Smooth muscle cell (in vitro differentiated cells): ENCODE measurements at regions not wholly inside any gene's neighbourhood (a gene's known extent, or its start where the extent isn't known, plus 50 kb on each side); places are given as distances from the start of the nearest gene placed in this dataset.

Source experiments
- DNase-seq: peaks from one replicate; lab custom pipeline; 2025; ENCODE audit not compliant: unreplicated experiment; lab: John Stamatoyannopoulos, UW
- H2AFZ ChIP-seq: fragments of 200-600 bp; sonication (generic); 2 replicates; pipeline ENCODE4 v1.6.0; 2016; ENCODE audit warnings: antibody characterized with exemption, low read depth, mild to moderate bottlenecking
- H3F3A ChIP-seq: fragments of 200-600 bp; sonication (generic); 2 replicates; pipeline ENCODE4 v1.6.0; 2017; ENCODE audit warnings: antibody characterized with exemption, low read depth
- H3K27ac ChIP-seq: fragments of 200-600 bp; sonication (generic); 2 replicates; pipeline ENCODE4 v1.5.1; 2016; ENCODE audit warnings: low read depth, mild to moderate bottlenecking
- H3K27me3 ChIP-seq: fragments of 200-600 bp; sonication (generic); 2 replicates; pipeline ENCODE4 v1.6.1; 2016; ENCODE audit warnings: low read depth, mild to moderate bottlenecking
- H3K36me3 ChIP-seq: fragments of 200-600 bp; sonication (generic); 2 replicates; pipeline ENCODE4 v1.5.1; 2016; ENCODE audit warnings: low read depth
- H3K4me1 ChIP-seq: fragments of 200-600 bp; sonication (generic); 2 replicates; pipeline ENCODE4 v1.5.1; 2016; ENCODE audit warnings: low read depth
- H3K4me2 ChIP-seq: fragments of 200-600 bp; sonication (generic); 2 replicates; pipeline ENCODE4 v1.6.0; 2016; ENCODE audit warnings: mild to moderate bottlenecking
- H3K4me3 ChIP-seq: fragments of 200-600 bp; sonication (generic); 2 replicates; pipeline ENCODE4 v1.5.1; 2016; ENCODE audit warnings: mild to moderate bottlenecking
- H3K79me2 ChIP-seq: fragments of 200-600 bp; sonication (generic); 2 replicates; pipeline ENCODE4 v1.6.0; 2016; ENCODE audit warnings: low read depth, mild to moderate bottlenecking
- H3K9ac ChIP-seq: fragments of 200-600 bp; sonication (generic); 2 replicates; pipeline ENCODE4 v1.6.0; 2016; ENCODE audit warnings: low read depth
- H3K9me3 ChIP-seq: fragments of 200-600 bp; sonication (generic); replicated peaks from 2 replicates; pipeline ENCODE4 v1.5.1; 2016; ENCODE audit warnings: low read depth
- H4K20me1 ChIP-seq: fragments of 200-600 bp; sonication (generic); 2 replicates; pipeline ENCODE4 v1.6.0; 2016; ENCODE audit warnings: low read depth
- WGBS: methylation state at CpG from one replicate; pipeline ENCODE4 v1.1.7; 2016; ENCODE audit warnings: low lambda C conversion rate; 5-methylcytosine and 5-hydroxymethylcytosine counted together
- TF ChIP-seq, protein P1 (sequence below): fragments of 200-600 bp; sonication (generic); IDR thresholded peaks from 2 replicates; pipeline ENCODE4 v1.5.1; 2017; ENCODE audit warnings: borderline replicate concordance, mild to moderate bottlenecking, antibody characterized with exemption; ENCODE audit not compliant: insufficient read depth, poor library complexity, severe bottlenecking

DNA sequence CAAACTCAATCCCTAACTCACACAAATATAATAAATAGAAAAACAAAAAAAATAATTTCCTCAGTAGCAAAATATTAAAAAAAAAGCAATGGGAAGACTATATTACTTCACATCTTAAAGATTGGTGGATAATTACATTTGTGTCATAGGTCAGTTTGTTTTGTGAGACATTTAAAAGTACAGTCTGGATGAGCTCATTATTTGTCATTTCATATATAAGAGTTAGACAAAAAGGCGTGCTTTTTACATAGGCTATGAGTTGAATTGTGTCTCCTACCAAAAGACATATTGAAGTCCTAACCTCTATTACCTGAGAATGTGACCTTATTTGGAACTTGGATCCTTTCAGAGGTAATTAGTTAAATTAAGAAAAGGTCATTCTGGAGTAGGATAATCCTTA is 710.1 kb upstream of the CBLB start:
- Histone ChIP-seq H2AFZ (no peak overlapping the region), H3K9ac (no peak overlapping the region), H3K79me2 (no peaks in the 10 kb centered on the region), H3K27ac (no peak overlapping the region), H3K4me2 (no peak overlapping the region), H3K27me3 (no peaks in the 10 kb centered on the region), H3K9me3 (no peaks in the 10 kb centered on the region), H4K20me1 (no peaks in the 10 kb centered on the region), H3K4me1 (no peaks in the 10 kb centered on the region), H3K36me3 (no peaks in the 10 kb centered on the region), H3K4me3 (no peak overlapping the region), H3F3A (no peaks in the 10 kb centered on the region)
- WGBS, result 95% methylated on average over 1 of the region's 1 CpG
- TF ChIP-seq, protein P1, sequence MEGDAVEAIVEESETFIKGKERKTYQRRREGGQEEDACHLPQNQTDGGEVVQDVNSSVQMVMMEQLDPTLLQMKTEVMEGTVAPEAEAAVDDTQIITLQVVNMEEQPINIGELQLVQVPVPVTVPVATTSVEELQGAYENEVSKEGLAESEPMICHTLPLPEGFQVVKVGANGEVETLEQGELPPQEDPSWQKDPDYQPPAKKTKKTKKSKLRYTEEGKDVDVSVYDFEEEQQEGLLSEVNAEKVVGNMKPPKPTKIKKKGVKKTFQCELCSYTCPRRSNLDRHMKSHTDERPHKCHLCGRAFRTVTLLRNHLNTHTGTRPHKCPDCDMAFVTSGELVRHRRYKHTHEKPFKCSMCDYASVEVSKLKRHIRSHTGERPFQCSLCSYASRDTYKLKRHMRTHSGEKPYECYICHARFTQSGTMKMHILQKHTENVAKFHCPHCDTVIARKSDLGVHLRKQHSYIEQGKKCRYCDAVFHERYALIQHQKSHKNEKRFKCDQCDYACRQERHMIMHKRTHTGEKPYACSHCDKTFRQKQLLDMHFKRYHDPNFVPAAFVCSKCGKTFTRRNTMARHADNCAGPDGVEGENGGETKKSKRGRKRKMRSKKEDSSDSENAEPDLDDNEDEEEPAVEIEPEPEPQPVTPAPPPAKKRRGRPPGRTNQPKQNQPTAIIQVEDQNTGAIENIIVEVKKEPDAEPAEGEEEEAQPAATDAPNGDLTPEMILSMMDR, result no peak
- DNase-seq, result no peak

DNA sequence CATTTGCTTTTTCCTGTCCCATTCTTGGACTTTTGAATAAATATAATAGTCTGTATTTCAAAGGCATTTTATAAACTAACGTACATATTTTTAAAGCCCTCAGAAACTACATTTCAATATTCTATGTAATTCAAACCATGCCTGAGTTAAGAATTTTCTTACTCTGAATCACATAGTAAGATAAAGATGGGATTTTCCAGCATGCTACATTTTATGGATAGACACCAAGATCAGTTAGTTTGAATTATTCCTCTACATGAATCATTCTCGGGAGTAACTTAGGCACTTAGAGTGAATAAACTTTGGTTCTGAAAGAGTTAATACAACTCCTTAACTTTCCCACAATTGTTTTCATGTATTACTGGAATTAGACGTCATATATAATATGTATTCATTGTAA is 713.3 kb upstream of the CBLB start:
- no peak for DNase-seq
- Histone ChIP-seq H3K27ac (peak overlapping the region; percentile 21), H3K79me2 (no peaks in the 10 kb centered on the region), H3F3A (no peaks in the 10 kb centered on the region), H3K9me3 (no peaks in the 10 kb centered on the region), H3K4me2 (peak overlapping the region; percentile 75), H3K4me3 (no peak overlapping the region), H3K9ac (no peak overlapping the region), H3K36me3 (no peaks in the 10 kb centered on the region), H4K20me1 (no peaks in the 10 kb centered on the region), H2AFZ (peak overlapping the region; percentile 61), H3K4me1 (no peaks in the 10 kb centered on the region), H3K27me3 (no peaks in the 10 kb centered on the region)
- 56% methylated on average over 3 of the region's 3 CpGs for WGBS
- TF ChIP-seq, protein P1, result no peak

DNA sequence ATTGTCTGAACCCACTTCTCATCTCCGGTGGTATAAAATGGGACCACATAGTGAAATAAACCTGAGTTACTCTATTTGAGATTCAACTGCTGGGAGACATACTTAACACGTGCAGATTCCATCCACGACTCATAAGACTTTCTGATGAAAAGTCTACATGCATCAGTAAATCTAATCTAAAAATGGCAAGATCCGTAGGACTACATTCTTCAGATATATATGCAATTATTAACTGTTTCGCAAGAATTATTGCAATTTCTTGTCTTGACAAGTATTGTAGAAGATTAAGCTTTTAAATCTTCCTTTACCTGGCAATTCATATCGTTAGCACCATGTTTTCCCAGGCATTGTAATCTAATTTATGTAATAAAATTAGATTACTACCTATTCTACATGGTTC is 718.7 kb upstream of the CBLB start:
- Histone ChIP-seq H4K20me1 (no peaks in the 10 kb centered on the region), H3K4me1 (peaks cover 8% of the 10 kb centered on the region), H2AFZ (no peak overlapping the region), H3K27me3 (no peaks in the 10 kb centered on the region), H3K36me3 (no peaks in the 10 kb centered on the region), H3F3A (no peaks in the 10 kb centered on the region), H3K27ac (no peak overlapping the region), H3K9ac (no peak overlapping the region), H3K4me2 (no peak overlapping the region), H3K79me2 (no peaks in the 10 kb centered on the region), H3K9me3 (no peaks in the 10 kb centered on the region), H3K4me3 (no peak overlapping the region)
- TF ChIP-seq, protein P1, result no peak
- no peak for DNase-seq
- WGBS, result 83% methylated on average over 6 of the region's 6 CpGs

DNA sequence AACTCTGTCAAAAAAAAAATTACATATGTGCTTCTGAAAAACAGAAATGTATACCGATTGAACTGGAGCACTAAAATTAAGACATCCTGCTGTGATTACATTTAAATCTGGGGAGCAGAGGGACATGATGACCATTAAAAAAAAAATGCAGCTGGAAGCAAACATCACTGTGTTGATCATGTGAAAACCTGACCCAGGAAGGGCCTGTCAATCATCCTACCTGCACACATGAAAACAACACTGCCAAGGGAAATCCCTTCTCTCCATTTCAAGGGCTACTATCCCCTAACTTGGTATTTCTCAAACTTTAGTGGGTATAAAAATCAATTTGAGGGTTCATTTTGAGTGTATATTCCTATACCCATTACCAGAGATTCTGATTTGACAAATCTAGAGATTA is 719.9 kb upstream of the CBLB start:
- 90% methylated on average over 1 of the region's 1 CpG for WGBS
- Histone ChIP-seq H3K9me3 (no peaks in the 10 kb centered on the region), H3K4me3 (no peak overlapping the region), H2AFZ (no peak overlapping the region), H3K4me1 (peaks cover 8% of the 10 kb centered on the region), H3K27ac (no peak overlapping the region), H3F3A (no peaks in the 10 kb centered on the region), H3K4me2 (no peak overlapping the region), H4K20me1 (no peaks in the 10 kb centered on the region), H3K36me3 (no peaks in the 10 kb centered on the region), H3K79me2 (no peaks in the 10 kb centered on the region), H3K27me3 (no peaks in the 10 kb centered on the region), H3K9ac (no peak overlapping the region)
- no peak for DNase-seq
- TF ChIP-seq, protein P1, result no peak
